NCI-H2107 treated with DMSO at 0.1 percent for 48 hours (cell line): ENCODE measurements at regions not wholly inside any gene's neighbourhood (a gene's known extent, or its start where the extent isn't known, plus 50 kb on each side); places are given as distances from the start of the nearest gene placed in this dataset.

Experiments used
- DNase-seq: peaks from one replicate; lab custom pipeline; 2025; ENCODE audit not compliant: unreplicated experiment; lab: John Stamatoyannopoulos, UW

GRCh38 chr11:8796941-8797340 lies 114.0 kb upstream of the AKIP1 start:
- DNase-seq, result no peak

- DNase-seq, result no peak
Observed at GRCh38 chr11:8799273-8799672, 111.7 kb upstream of the AKIP1 start.

- DNase-seq, result no peak
Observed at GRCh38 chr11:8800520-8801110, 110.4 kb upstream of the AKIP1 start.

GRCh38 chr11:8801121-8801520 lies 109.9 kb upstream of the AKIP1 start:
- no peak for DNase-seq

GRCh38 chr11:8802251-8802650 lies 108.7 kb upstream of the AKIP1 start:
- no peak for DNase-seq

GRCh38 chr11:8803973-8804372 lies 107.0 kb upstream of the AKIP1 start:
- no peak for DNase-seq

GRCh38 chr11:8805296-8805695 lies 105.7 kb upstream of the AKIP1 start:
- no peak for DNase-seq

- no peak for DNase-seq
Observed at GRCh38 chr11:8806974-8807373, 104.0 kb upstream of the AKIP1 start.

- DNase-seq, result no peak
Observed at GRCh38 chr11:8807544-8808225, 103.3 kb upstream of the AKIP1 start.

GRCh38 chr11:8808226-8808585 lies 102.8 kb upstream of the AKIP1 start:
- DNase-seq, result no peak

GRCh38 chr11:8809241-8809938 lies 101.6 kb upstream of the AKIP1 start:
- DNase-seq, result no peak

- DNase-seq, result no peak
Observed at GRCh38 chr11:8809939-8810539, 101.0 kb upstream of the AKIP1 start.

GRCh38 chr11:8810540-8811301 lies 100.3 kb upstream of the AKIP1 start:
- DNase-seq, result peak; percentile 30

GRCh38 chr11:8811571-8811970 lies 99.4 kb upstream of the AKIP1 start:
- no peak for DNase-seq

- no peak for DNase-seq
Observed at GRCh38 chr11:8812438-8812837, 98.6 kb upstream of the AKIP1 start.

GRCh38 chr11:8813658-8814057 lies 97.3 kb upstream of the AKIP1 start:
- peak; percentile 32 for DNase-seq

- DNase-seq, result no peak
Observed at GRCh38 chr11:8814209-8814922, 96.6 kb upstream of the AKIP1 start.

GRCh38 chr11:8814923-8815240 lies 96.1 kb upstream of the AKIP1 start:
- DNase-seq, result no peak

- no peak for DNase-seq
Observed at GRCh38 chr11:8818421-8818820, 92.6 kb upstream of the AKIP1 start.

- DNase-seq, result no peak
Observed at GRCh38 chr11:8820401-8820800, 90.6 kb upstream of the AKIP1 start.

GRCh38 chr11:8822469-8822868 lies 88.5 kb upstream of the AKIP1 start:
- no peak for DNase-seq
